Smooth muscle cell (in vitro differentiated cells): ENCODE measurements at regions not wholly inside any gene's neighbourhood (a gene's known extent, or its start where the extent isn't known, plus 50 kb on each side); places are given as distances from the start of the nearest gene placed in this dataset.

Experiments used
- DNase-seq: peaks from one replicate; lab custom pipeline; 2025; ENCODE audit not compliant: unreplicated experiment; lab: John Stamatoyannopoulos, UW
- H2AFZ ChIP-seq: fragments of 200-600 bp; sonication (generic); 2 replicates; pipeline ENCODE4 v1.6.0; 2016; ENCODE audit warnings: antibody characterized with exemption, low read depth, mild to moderate bottlenecking
- H3F3A ChIP-seq: fragments of 200-600 bp; sonication (generic); 2 replicates; pipeline ENCODE4 v1.6.0; 2017; ENCODE audit warnings: antibody characterized with exemption, low read depth
- H3K27ac ChIP-seq: fragments of 200-600 bp; sonication (generic); 2 replicates; pipeline ENCODE4 v1.5.1; 2016; ENCODE audit warnings: low read depth, mild to moderate bottlenecking
- H3K27me3 ChIP-seq: fragments of 200-600 bp; sonication (generic); 2 replicates; pipeline ENCODE4 v1.6.1; 2016; ENCODE audit warnings: low read depth, mild to moderate bottlenecking
- H3K36me3 ChIP-seq: fragments of 200-600 bp; sonication (generic); 2 replicates; pipeline ENCODE4 v1.5.1; 2016; ENCODE audit warnings: low read depth
- H3K4me1 ChIP-seq: fragments of 200-600 bp; sonication (generic); 2 replicates; pipeline ENCODE4 v1.5.1; 2016; ENCODE audit warnings: low read depth
- H3K4me2 ChIP-seq: fragments of 200-600 bp; sonication (generic); 2 replicates; pipeline ENCODE4 v1.6.0; 2016; ENCODE audit warnings: mild to moderate bottlenecking
- H3K4me3 ChIP-seq: fragments of 200-600 bp; sonication (generic); 2 replicates; pipeline ENCODE4 v1.5.1; 2016; ENCODE audit warnings: mild to moderate bottlenecking
- H3K79me2 ChIP-seq: fragments of 200-600 bp; sonication (generic); 2 replicates; pipeline ENCODE4 v1.6.0; 2016; ENCODE audit warnings: low read depth, mild to moderate bottlenecking
- H3K9ac ChIP-seq: fragments of 200-600 bp; sonication (generic); 2 replicates; pipeline ENCODE4 v1.6.0; 2016; ENCODE audit warnings: low read depth
- H3K9me3 ChIP-seq: fragments of 200-600 bp; sonication (generic); replicated peaks from 2 replicates; pipeline ENCODE4 v1.5.1; 2016; ENCODE audit warnings: low read depth
- H4K20me1 ChIP-seq: fragments of 200-600 bp; sonication (generic); 2 replicates; pipeline ENCODE4 v1.6.0; 2016; ENCODE audit warnings: low read depth
- CTCF ChIP-seq: fragments of 200-600 bp; sonication (generic); IDR thresholded peaks from 2 replicates; pipeline ENCODE4 v1.5.1; 2017; ENCODE audit warnings: borderline replicate concordance, mild to moderate bottlenecking, antibody characterized with exemption; ENCODE audit not compliant: insufficient read depth, poor library complexity, severe bottlenecking
- WGBS: methylation state at CpG from one replicate; pipeline ENCODE4 v1.1.7; 2016; ENCODE audit warnings: low lambda C conversion rate; 5-methylcytosine and 5-hydroxymethylcytosine counted together

- no peak overlapping the region for H3K4me2 ChIP-seq
- H3K27me3 ChIP-seq = no peaks in the 10 kb centered on the region
- TF ChIP-seq CTCF = no peak
- no peaks in the 10 kb centered on the region for H3K9me3 ChIP-seq
- H3K4me1 ChIP-seq = no peaks in the 10 kb centered on the region
- no peak overlapping the region for H3K9ac ChIP-seq
- no peak for DNase-seq
- H3K4me3 ChIP-seq = no peak overlapping the region
- 80% methylated on average over 15 of the region's 17 CpGs for WGBS
- H3F3A ChIP-seq = no peaks in the 10 kb centered on the region
- no peaks in the 10 kb centered on the region for H3K79me2 ChIP-seq
- H3K27ac ChIP-seq = no peak overlapping the region
- H4K20me1 ChIP-seq = no peaks in the 10 kb centered on the region
- no peak overlapping the region for H2AFZ ChIP-seq
- H3K36me3 ChIP-seq = no peaks in the 10 kb centered on the region
These were observed 131.8 kb downstream of the IRS2 start for GRCh38 chr13:109654341-109655205.

DNA sequence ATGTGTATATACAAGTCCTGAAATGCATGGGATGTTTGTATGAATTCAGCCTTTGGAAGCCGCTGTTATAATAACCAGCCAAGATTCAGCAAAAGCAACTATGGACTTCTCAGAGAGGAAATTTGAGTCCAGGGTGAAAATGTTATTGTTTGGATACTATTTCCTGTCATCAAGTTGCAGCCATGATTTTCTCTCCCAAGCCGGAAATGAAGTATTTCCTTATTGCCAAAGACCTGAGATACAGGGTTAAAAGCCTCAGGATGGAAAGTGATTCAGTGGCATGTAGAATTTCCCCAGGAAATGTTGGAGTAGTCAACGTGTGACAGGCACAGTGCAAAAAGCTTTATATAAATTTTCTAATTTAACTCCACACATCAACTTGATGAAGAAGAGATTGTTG is 133.9 kb downstream of the IRS2 start:
- Histone ChIP-seq H3K27me3 (no peaks in the 10 kb centered on the region), H3K4me1 (no peaks in the 10 kb centered on the region), H3K27ac (no peak overlapping the region), H3K4me2 (no peak overlapping the region), H2AFZ (no peak overlapping the region), H3K36me3 (no peaks in the 10 kb centered on the region), H3K4me3 (no peak overlapping the region), H3K79me2 (no peaks in the 10 kb centered on the region), H3K9ac (no peak overlapping the region), H3K9me3 (no peaks in the 10 kb centered on the region), H4K20me1 (no peaks in the 10 kb centered on the region), H3F3A (no peaks in the 10 kb centered on the region)
- TF ChIP-seq CTCF = no peak
- DNase-seq = no peak
- 85% methylated on average over 3 of the region's 3 CpGs for WGBS

GRCh38 chr13:109651854-109652253 is 134.5 kb downstream of the IRS2 start:
- no peak overlapping the region for H3K4me3 ChIP-seq
- no peaks in the 10 kb centered on the region for H3K27me3 ChIP-seq
- no peak for TF ChIP-seq CTCF
- no peak overlapping the region for H2AFZ ChIP-seq
- no peaks in the 10 kb centered on the region for H3F3A ChIP-seq
- WGBS = 84% methylated on average over 6 of the region's 6 CpGs
- no peak overlapping the region for H3K27ac ChIP-seq
- H3K9ac ChIP-seq = no peak overlapping the region
- no peaks in the 10 kb centered on the region for H4K20me1 ChIP-seq
- DNase-seq = no peak
- H3K4me1 ChIP-seq = peaks cover 3% of the 10 kb centered on the region
- H3K36me3 ChIP-seq = no peaks in the 10 kb centered on the region
- no peaks in the 10 kb centered on the region for H3K79me2 ChIP-seq
- H3K9me3 ChIP-seq = no peaks in the 10 kb centered on the region
- no peak overlapping the region for H3K4me2 ChIP-seq

DNA sequence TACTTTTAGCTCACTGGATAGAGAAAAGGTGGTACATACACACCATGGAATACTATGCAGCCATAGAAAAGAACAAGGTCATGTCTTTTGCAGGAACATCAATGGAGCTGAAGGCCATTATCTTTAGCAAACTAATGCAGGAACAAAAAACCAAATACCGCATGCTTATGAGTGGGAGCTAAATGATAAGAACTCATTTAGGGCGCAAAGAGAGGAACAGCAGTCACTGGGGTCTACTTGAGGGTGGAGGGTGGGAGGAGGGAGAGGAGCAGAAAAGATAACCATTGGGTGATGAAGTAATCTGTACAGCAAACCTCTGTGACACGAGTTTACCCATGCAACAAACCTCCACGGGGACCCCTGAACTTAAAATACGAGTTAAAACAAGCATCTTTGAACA is 135.1 kb downstream of the IRS2 start:
- Histone ChIP-seq H3K4me2 (no peak overlapping the region), H3K9ac (no peak overlapping the region), H3K79me2 (no peaks in the 10 kb centered on the region), H3K27ac (no peak overlapping the region), H3K4me3 (no peak overlapping the region), H3K36me3 (no peaks in the 10 kb centered on the region), H3K9me3 (no peaks in the 10 kb centered on the region), H3F3A (no peaks in the 10 kb centered on the region), H4K20me1 (no peaks in the 10 kb centered on the region), H3K4me1 (peaks cover 3% of the 10 kb centered on the region), H3K27me3 (no peaks in the 10 kb centered on the region), H2AFZ (no peak overlapping the region)
- 91% methylated on average over 5 of the region's 5 CpGs for WGBS
- TF ChIP-seq CTCF = no peak
- DNase-seq = no peak
